ENCODE measurements at regions not wholly inside any gene's neighbourhood (a gene's known extent, or its start where the extent isn't known, plus 50 kb on each side); places are given as distances from the start of the nearest gene placed in this dataset.
"Not testable (repeated sequence)": the region's sequence is repeated elsewhere in the genome, so short reads cannot be mapped to it uniquely, and the experiment has no call there.

- no peak for DNase-seq (ENCODE audit: extremely low read depth, low read depth)
These were observed 189.7 kb upstream of the SDK2 start for GRCh38 chr17:73833775-73834488.

- no peak for DNase-seq (ENCODE audit: extremely low read depth, low read depth)
These were observed 190.6 kb upstream of the SDK2 start for GRCh38 chr17:73834684-73835343.

- no peak for DNase-seq (ENCODE audit: extremely low read depth, low read depth)
These were observed 191.4 kb upstream of the SDK2 start for GRCh38 chr17:73835605-73836004.

- DNase-seq (ENCODE audit: extremely low read depth, low read depth), result no peak
These were observed 194.6 kb upstream of the SDK2 start for GRCh38 chr17:73838815-73839214.

GRCh38 chr17:73840829-73841228, 196.6 kb upstream of the SDK2 start:
- DNase-seq (ENCODE audit: extremely low read depth, low read depth), result no peak

- DNase-seq (ENCODE audit: extremely low read depth, low read depth), result no peak
These were observed 197.3 kb upstream of the SDK2 start for GRCh38 chr17:73841431-73842060.

GRCh38 chr17:73847952-73848351, 203.7 kb upstream of the SDK2 start:
- DNase-seq (ENCODE audit: extremely low read depth, low read depth), result no peak

- DNase-seq (ENCODE audit: extremely low read depth, low read depth), result no peak
These were observed 206.2 kb upstream of the SDK2 start for GRCh38 chr17:73850426-73850825.

- DNase-seq (ENCODE audit: extremely low read depth, low read depth), result no peak
These were observed 206.8 kb upstream of the SDK2 start for GRCh38 chr17:73851091-73851490.

GRCh38 chr17:73851921-73852320, 207.7 kb upstream of the SDK2 start:
- no peak for DNase-seq (ENCODE audit: extremely low read depth, low read depth)

GRCh38 chr17:73855720-73856333, 211.6 kb upstream of the SDK2 start:
- DNase-seq (ENCODE audit: extremely low read depth, low read depth), result no peak

- DNase-seq (ENCODE audit: extremely low read depth, low read depth), result no peak
These were observed 212.3 kb upstream of the SDK2 start for GRCh38 chr17:73856556-73856955.

- DNase-seq (ENCODE audit: extremely low read depth, low read depth), result not testable (repeated sequence)
These were observed 215.3 kb upstream of the SDK2 start for GRCh38 chr17:73859439-73860008.

- DNase-seq (ENCODE audit: extremely low read depth, low read depth), result no peak
These were observed 217.3 kb upstream of the SDK2 start for GRCh38 chr17:73861543-73861942.

GRCh38 chr17:73863761-73864535, 219.7 kb upstream of the SDK2 start:
- DNase-seq (ENCODE audit: extremely low read depth, low read depth), result no peak

- no peak for DNase-seq (ENCODE audit: extremely low read depth, low read depth)
These were observed 221.6 kb upstream of the SDK2 start for GRCh38 chr17:73865831-73866230.

- DNase-seq (ENCODE audit: extremely low read depth, low read depth), result no peak
These were observed 222.8 kb upstream of the SDK2 start for GRCh38 chr17:73867056-73867455.

GRCh38 chr17:73870068-73870467, 225.8 kb upstream of the SDK2 start:
- DNase-seq (ENCODE audit: extremely low read depth, low read depth), result no peak

- DNase-seq (ENCODE audit: extremely low read depth, low read depth), result no peak
These were observed 226.2 kb upstream of the SDK2 start for GRCh38 chr17:73870473-73870872.

GRCh38 chr17:73872816-73873215, 228.6 kb upstream of the SDK2 start:
- no peak for DNase-seq (ENCODE audit: extremely low read depth, low read depth)
